OCI-LY3 (cell line): ENCODE measurements at regions not wholly inside any gene's neighbourhood (a gene's known extent, or its start where the extent isn't known, plus 50 kb on each side); places are given as distances from the start of the nearest gene placed in this dataset.

Experiments used
- H2AFZ ChIP-seq: fragments of 200-600, 300-600 bp; shearing (Covaris generic); 2 replicates; pipeline ENCODE4 v1.6.0; 2014; ENCODE audit warnings: antibody characterized with exemption, low read depth, low read length
- H3K27ac ChIP-seq: fragments of 200-600, 300-600 bp; sonication (generic); 2 replicates; pipeline ENCODE4 v1.5.1; 2014; ENCODE audit warnings: mild to moderate bottlenecking, low read length, moderate library complexity, mixed read lengths
- H3K27me3 ChIP-seq: fragments of 200-600, 300-600 bp; sonication (generic); 2 replicates; pipeline ENCODE4 v1.6.1; 2014; ENCODE audit warnings: low read depth, low read length, mixed read lengths
- H3K36me3 ChIP-seq: fragments of 200-600, 300-600 bp; sonication (generic); replicated peaks from 2 replicates; pipeline ENCODE3; 2014; ENCODE audit warnings: low read depth, low read length, mixed read lengths
- H3K4me1 ChIP-seq: fragments of 300-600, 200-600 bp; sonication (generic); 2 replicates; pipeline ENCODE4 v1.6.1; 2014; ENCODE audit warnings: low read length, mixed read lengths
- H3K4me2 ChIP-seq: fragments of 200-600, 300-600 bp; sonication (generic); 2 replicates; pipeline ENCODE4 v1.6.1; 2014; ENCODE audit warnings: low read length, mixed read lengths
- H3K4me3 ChIP-seq: fragments of 300-600, 200-600 bp; sonication (generic); 2 replicates; pipeline ENCODE4 v1.5.1; 2014; ENCODE audit warnings: antibody characterized with exemption, mild to moderate bottlenecking, low read length, moderate library complexity
- H3K79me2 ChIP-seq: fragments of 300-600, 200-600 bp; shearing (Covaris generic); 2 replicates; pipeline ENCODE4 v1.6.1; 2014; ENCODE audit warnings: mild to moderate bottlenecking, low read length, mixed read lengths
- H3K9ac ChIP-seq: fragments of 300-600, 200-600 bp; shearing (Covaris generic); 2 replicates; pipeline ENCODE4 v1.6.0; 2014; ENCODE audit warnings: mild to moderate bottlenecking, low read length, moderate library complexity
- H3K9me3 ChIP-seq: fragments of 200-600, 300-600 bp; shearing (Covaris generic); 2 replicates; pipeline ENCODE4 v1.6.1; 2014; ENCODE audit warnings: low read length, mixed read lengths; ENCODE audit not compliant: insufficient read depth
- H4K20me1 ChIP-seq: fragments of 200-600, 300-600 bp; sonication (generic); 2 replicates; pipeline ENCODE4 v1.6.1; 2016; ENCODE audit warnings: low read length, mixed read lengths; ENCODE audit not compliant: insufficient read depth
- CTCF ChIP-seq: fragments of 200-600, 300-600 bp; sonication (generic); IDR thresholded peaks from 2 replicates; pipeline ENCODE4 v1.5.1; 2014; ENCODE audit warnings: antibody characterized with exemption, low read length, low read depth
- EZH2phosphoT487 ChIP-seq: fragments of 200-600 bp; shearing (Covaris generic); IDR thresholded peaks from 2 replicates; pipeline ENCODE4 v1.6.1; 2018; ENCODE audit warnings: antibody characterized with exemption, mixed run types, low read depth

GRCh38 chr6:16811277-16811979 lies 50.2 kb upstream of the ATXN1 start:
- Histone ChIP-seq H3K4me3 (no peak overlapping the region), H2AFZ (no peak overlapping the region), H3K4me2 (no peak overlapping the region), H3K36me3 (no peaks in the 10 kb centered on the region), H3K9ac (no peak overlapping the region), H3K27me3 (no peaks in the 10 kb centered on the region), H3K4me1 (no peaks in the 10 kb centered on the region), H4K20me1 (no peaks in the 10 kb centered on the region), H3K27ac (no peak overlapping the region), H3K9me3 (no peaks in the 10 kb centered on the region), H3K79me2 (no peaks in the 10 kb centered on the region)
- TF ChIP-seq CTCF (no peak), EZH2phosphoT487 (no peak)
